Fibroblast of mammary gland (primary cell): ENCODE measurements at regions not wholly inside any gene's neighbourhood (a gene's known extent, or its start where the extent isn't known, plus 50 kb on each side); places are given as distances from the start of the nearest gene placed in this dataset.
A peak's percentile ranks its signal among the peaks of the same experiment; 100 is the strongest.

Experiments
- DNase-seq: peaks from one replicate; pipeline ENCODE4 v3.0.0-alpha.2; 2010; ENCODE audit warnings: low read depth
- H3K4me3 ChIP-seq: 2 replicates; pipeline ENCODE4 v1.5.1; 2011; ENCODE audit warnings: low read depth, mild to moderate bottlenecking, low read length, moderate library complexity; ENCODE audit not compliant: control insufficient read depth
- CTCF ChIP-seq: conservative IDR thresholded peaks from 2 replicates; pipeline ENCODE4 v1.5.1; 2011; ENCODE audit warnings: low read depth, low read length, inconsistent platforms; ENCODE audit not compliant: control insufficient read depth, insufficient read depth

DNA sequence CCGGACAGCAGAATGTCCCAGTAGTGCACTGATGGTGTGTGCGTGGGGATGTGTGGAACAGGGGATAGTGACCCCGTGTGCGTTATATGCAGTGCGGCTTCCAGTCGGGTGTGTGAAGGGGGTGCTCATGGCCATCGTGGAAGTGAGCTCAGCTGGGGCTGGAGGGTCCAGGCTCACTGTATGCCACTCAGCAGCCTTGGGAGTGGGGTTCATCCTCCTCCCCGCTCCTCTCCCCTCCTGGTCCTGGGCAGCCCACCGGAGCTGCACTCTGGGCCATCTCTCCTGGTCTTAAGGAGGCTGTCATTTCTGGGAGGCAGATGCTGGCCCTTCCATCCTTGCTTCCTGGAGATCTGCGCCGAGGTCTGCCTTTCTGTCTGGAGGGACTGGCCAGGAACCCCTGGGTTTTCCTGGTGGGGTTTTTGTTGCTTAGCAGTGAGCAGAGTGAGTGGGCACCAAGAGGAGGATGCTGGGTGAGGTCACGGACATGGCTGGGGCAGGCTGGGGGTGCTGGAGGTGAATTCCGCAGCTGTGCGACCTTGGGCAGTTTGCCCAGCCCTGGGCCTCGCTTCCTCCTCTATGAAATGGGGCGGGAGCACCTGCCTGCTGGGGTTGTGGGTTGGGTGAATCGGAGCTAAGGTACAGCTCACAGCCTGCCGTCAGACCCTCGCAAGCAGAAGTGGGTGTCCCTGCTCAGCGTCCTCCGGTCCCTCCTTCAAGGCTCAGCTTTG lies 164.1 kb downstream of the SEC14L1 start:
- TF ChIP-seq CTCF, result no peak
- no peak for DNase-seq
- H3K4me3 ChIP-seq, result no peak overlapping the region

- no peak for DNase-seq
- H3K4me3 ChIP-seq, result no peak overlapping the region
Measured at GRCh38 chr17:77306048-77306789, 165.4 kb downstream of the SEC14L1 start.

DNA sequence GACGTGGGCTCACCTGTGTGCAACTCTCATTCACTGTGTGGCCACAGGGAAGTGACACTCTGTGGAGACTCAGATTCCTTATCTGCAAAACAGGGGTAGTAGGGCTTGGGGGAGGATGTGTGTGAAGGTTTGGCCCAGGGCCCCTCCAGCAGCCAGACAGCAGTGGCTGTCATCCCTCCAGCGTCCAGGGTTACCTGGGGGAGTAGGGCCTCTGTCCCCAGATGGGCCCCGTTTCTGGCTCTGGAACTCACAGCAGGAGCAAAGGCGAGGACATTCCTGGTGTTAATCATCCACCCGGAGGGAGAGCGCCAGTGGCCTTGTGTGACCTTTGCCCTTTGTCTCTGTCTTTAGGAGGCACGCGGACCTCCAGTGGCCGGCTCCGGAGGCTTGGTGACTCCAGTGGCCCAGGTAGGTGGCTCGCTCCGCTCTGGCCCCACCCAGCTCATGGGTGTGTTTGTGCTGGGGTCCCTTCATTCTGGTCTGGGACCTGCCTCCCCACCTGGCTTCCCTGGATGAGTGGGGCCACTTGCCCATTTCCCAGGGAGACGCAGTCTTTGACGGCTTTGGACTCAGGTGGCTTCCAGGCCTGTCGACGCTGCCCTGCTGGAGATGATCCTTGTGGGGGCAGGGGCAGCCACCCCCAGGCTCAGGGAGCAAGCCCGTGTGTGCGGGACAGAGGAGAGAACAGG lies 166.2 kb downstream of the SEC14L1 start:
- H3K4me3 ChIP-seq, result no peak overlapping the region
- no peak for DNase-seq
- TF ChIP-seq CTCF, result no peak

More at GRCh38 chr17:77306048-77306789, 165.4 kb downstream of the SEC14L1 start:
- no peak for TF ChIP-seq CTCF

DNA sequence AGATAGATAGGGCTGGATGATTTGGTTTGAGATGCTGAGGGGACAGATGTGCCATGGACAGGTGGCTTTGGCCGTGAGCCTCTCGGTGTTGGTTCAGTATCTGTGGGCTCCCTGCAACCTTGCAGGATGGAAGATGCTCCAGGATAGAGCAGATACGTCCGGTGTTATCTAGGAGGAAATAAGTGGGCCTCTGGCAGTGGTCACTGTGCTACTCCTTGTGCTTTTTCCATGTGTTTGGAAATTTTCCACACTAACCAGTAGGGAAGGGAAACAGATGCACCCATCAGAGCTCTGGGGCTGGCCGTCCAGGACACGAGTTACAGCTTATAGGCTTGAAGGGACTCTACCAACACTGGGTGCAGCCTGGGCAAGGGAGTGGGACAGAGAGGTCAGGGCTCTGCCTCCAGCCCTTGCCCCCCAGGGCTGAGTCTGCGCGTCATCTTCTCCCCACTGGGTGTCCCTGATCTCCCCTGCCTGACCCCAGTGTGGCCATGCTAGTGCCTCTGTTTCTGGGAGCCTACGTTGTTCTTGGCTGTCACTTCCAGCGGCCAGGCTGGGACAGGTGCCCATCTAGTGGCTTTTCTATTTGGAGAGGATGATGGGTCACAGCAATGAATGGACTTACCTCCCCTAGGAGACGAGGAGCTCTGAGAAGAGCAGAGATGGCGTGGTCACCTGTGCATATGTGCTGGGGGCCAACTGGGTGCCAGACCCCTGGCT lies 166.9 kb downstream of the SEC14L1 start:
- no peak for TF ChIP-seq CTCF
- no peak for DNase-seq
- no peak overlapping the region for H3K4me3 ChIP-seq

DNA sequence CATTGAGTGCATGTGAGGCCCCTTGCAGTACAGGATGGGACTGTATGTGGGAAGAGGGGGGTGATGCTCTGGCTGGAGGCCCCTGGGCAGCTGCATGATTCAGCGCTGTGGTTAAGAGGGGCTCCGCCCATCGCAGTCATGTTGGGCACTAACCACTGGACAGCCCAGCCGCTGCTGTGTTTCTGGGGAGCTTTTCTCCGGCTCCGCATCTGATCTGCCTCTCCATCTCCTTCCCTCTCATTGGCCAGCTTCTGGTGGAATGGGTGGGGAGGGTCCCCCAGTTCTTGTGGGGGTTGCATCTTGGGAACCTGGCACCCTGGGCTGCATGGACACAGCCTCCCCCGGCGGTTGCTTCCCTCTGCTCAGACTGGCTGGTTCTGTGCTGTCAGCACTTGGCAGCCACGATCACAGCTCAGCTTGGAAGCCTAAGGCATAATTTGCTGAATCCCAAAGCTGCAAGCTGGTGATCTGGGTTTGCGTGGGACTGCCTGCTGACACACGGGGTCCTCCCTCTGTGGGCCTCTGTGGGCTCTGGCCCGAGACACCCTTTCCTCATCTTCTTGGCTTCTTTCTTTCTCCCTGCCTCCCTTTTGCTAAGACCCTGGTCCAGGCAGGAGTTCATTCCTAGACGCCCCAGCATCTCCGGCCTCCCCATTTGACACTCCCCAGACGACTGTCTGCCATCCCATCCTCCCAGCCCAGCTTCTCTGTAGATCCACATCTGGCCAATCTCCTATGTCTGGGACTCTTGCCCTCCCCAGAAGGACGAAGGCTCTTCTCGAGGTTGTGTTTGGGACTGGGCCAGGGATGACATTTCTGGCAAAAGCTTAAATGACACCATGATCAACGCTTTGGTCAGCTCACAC lies 168.3 kb downstream of the SEC14L1 start:
- peak; percentile 90 for DNase-seq
- no peak for TF ChIP-seq CTCF
- peak overlapping the region; percentile 7 for H3K4me3 ChIP-seq
